ENCODE measurements at regions not wholly inside any gene's neighbourhood (a gene's known extent, or its start where the extent isn't known, plus 50 kb on each side); places are given as distances from the start of the nearest gene placed in this dataset.

DNA sequence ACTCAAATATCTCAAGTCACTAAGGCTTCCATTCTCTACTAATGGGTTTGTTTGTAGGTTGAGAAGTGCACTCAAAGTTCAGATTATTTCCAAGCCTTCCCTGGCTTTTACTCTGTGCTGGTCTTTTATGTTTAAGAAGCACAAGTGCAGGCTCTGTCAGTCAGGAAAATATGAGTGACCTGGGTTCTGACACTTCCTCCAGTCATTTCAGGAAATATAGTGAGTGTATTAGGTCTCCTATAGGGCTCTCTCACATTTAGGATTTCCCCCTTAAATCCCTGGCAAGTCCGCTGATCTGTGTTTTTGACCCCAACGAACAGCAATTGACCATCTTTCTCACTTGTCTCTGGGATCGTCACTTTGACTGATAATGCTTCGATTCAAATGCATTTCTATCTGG lies 210.2 kb downstream of the ARPP21 start:
- no peak for DNase-seq (ENCODE audit: extremely low spot score, unreplicated experiment)
- Mint-ChIP-seq H3K27me3 (peaks cover 8% of the 10 kb centered on the region), H3K36me3 (no peaks in the 10 kb centered on the region), H3K27ac (no peak overlapping the region), H3K4me1 (ENCODE audit: unreplicated experiment) (no peaks in the 10 kb centered on the region), H3K9me3 (no peaks in the 10 kb centered on the region), H3K4me3 (no peak overlapping the region)
- TF ChIP-seq, protein P1, sequence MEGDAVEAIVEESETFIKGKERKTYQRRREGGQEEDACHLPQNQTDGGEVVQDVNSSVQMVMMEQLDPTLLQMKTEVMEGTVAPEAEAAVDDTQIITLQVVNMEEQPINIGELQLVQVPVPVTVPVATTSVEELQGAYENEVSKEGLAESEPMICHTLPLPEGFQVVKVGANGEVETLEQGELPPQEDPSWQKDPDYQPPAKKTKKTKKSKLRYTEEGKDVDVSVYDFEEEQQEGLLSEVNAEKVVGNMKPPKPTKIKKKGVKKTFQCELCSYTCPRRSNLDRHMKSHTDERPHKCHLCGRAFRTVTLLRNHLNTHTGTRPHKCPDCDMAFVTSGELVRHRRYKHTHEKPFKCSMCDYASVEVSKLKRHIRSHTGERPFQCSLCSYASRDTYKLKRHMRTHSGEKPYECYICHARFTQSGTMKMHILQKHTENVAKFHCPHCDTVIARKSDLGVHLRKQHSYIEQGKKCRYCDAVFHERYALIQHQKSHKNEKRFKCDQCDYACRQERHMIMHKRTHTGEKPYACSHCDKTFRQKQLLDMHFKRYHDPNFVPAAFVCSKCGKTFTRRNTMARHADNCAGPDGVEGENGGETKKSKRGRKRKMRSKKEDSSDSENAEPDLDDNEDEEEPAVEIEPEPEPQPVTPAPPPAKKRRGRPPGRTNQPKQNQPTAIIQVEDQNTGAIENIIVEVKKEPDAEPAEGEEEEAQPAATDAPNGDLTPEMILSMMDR (conservative IDR thresholded peaks at IDR 0.05), result no peak

DNA sequence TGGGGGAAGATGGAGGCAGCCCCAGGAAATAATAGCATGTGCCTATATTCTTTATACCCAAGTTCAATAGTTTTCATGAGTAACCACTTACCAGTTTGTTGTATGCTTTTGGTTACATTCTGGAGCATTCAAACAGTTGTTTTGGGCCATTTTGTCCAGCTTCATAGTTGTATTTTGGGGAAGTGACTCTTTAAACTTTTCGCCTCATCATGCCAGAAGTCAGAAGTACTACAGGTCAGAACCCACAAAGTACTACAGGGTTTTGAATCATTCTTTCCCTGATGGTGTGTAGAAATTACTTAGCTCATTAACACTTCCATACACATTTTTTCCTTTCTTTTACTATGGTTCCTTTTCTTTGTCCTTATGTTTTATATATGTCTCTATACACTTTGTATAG lies 210.6 kb downstream of the ARPP21 start:
- Mint-ChIP-seq H3K4me3 (no peak overlapping the region), H3K27ac (no peak overlapping the region), H3K4me1 (ENCODE audit: unreplicated experiment) (no peaks in the 10 kb centered on the region), H3K27me3 (peaks cover 9% of the 10 kb centered on the region), H3K9me3 (no peaks in the 10 kb centered on the region), H3K36me3 (no peaks in the 10 kb centered on the region)
- no peak for DNase-seq (ENCODE audit: extremely low spot score, unreplicated experiment)
- TF ChIP-seq, protein P1 (conservative IDR thresholded peaks at IDR 0.05), result no peak

DNA sequence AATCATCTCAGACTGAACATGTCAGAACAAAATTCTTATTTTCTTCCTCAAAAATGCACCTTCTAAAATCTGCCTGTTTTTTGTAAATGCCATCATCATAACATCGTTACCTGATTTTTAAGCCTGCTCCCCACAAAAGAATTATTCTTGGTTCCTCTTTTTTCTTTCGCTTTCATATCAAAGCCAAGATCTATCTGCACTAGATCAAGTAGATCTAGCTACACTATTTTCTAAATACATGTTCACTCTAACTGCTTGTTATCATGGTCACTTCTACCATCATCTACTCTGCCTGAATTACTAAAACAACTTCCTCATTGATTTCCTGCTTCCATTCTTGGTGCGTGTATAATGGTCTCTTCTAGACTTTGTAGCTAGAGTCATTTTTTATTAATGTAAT lies 217.7 kb downstream of the ARPP21 start:
- Mint-ChIP-seq H3K4me1 (ENCODE audit: unreplicated experiment) (no peaks in the 10 kb centered on the region), H3K4me3 (no peak overlapping the region), H3K36me3 (no peaks in the 10 kb centered on the region)

DNA sequence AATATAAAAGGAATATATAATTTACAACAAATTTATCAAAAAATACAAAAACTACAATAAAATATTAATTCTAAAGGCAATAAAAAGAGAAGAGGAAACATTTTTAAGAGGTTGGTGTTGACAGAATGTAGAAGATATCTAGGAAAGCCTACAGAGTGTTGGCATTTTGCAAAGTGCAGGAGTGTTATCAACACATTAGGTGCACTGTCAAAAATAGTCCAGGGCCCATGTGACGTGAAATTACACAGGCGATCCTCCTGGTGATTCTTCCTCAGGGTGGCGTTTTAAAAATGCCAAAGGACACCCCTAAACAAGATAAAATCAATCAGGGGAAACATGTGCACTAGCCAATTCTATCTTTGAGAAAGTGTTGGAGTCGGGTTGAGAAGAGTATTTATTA lies 222.7 kb downstream of the ARPP21 start:
- Mint-ChIP-seq H3K27ac (no peak overlapping the region), H3K27me3 (peaks cover 11% of the 10 kb centered on the region), H3K36me3 (no peaks in the 10 kb centered on the region), H3K4me1 (ENCODE audit: unreplicated experiment) (no peaks in the 10 kb centered on the region), H3K9me3 (no peaks in the 10 kb centered on the region), H3K4me3 (no peak overlapping the region)
- no peak for DNase-seq (ENCODE audit: extremely low spot score, unreplicated experiment)
- TF ChIP-seq, protein P1 (conservative IDR thresholded peaks at IDR 0.05), result no peak

More for the DNA sequence above, 217.7 kb downstream of the ARPP21 start:
- Mint-ChIP-seq H3K27me3 (peaks cover 18% of the 10 kb centered on the region), H3K27ac (no peak overlapping the region), H3K9me3 (no peaks in the 10 kb centered on the region)
- TF ChIP-seq, protein P1 (conservative IDR thresholded peaks at IDR 0.05), result no peak
- DNase-seq (ENCODE audit: extremely low spot score, unreplicated experiment), result no peak

DNA sequence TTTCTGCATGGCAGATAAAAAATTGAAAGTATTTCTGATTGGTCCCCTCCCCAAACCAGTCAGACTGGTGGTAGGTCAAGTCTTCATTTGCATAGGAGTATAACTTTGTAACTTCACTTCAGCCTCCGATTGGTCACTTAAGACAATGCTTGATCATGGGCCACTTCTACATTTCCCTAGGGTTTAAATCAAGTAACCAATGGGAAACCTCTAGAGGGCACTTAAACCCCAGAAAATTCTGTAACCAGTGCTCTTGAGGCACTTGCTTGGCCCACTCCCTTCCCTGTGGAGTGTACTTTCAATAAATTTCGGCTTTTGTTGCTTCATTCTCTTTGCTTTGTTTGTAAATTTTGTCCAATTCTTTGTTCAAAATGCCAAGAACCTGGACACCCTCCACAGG lies 225.5 kb downstream of the ARPP21 start:
- Mint-ChIP-seq H3K4me1 (ENCODE audit: unreplicated experiment) (no peaks in the 10 kb centered on the region), H3K27me3 (peaks cover 5% of the 10 kb centered on the region), H3K9me3 (no peaks in the 10 kb centered on the region), H3K4me3 (no peak overlapping the region), H3K36me3 (no peaks in the 10 kb centered on the region), H3K27ac (no peak overlapping the region)
- TF ChIP-seq, protein P1 (conservative IDR thresholded peaks at IDR 0.05), result no peak
- no peak for DNase-seq (ENCODE audit: extremely low spot score, unreplicated experiment)

DNA sequence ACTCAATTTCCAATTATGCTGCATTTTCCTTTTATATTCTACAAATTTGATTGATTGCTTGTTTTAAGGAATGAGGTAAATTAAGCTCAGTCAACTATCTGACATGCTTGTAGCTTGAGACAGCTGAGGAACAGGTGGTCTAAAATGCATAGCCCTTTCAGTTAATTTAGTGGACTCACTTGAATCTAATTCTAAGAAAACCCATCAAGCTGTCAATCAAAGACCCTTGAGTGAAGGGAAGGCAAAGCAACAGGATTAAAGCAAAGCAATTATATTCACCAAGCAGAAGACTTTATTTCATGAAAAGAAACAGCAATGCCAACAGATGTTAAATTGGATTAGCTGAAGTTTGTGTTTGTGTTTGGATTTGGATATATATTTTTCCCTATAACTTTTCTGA lies 228.5 kb downstream of the ARPP21 start:
- Mint-ChIP-seq H3K4me1 (ENCODE audit: unreplicated experiment) (peaks cover 6% of the 10 kb centered on the region), H3K27ac (no peak overlapping the region), H3K4me3 (no peak overlapping the region), H3K36me3 (no peaks in the 10 kb centered on the region), H3K27me3 (peaks cover 5% of the 10 kb centered on the region), H3K9me3 (no peaks in the 10 kb centered on the region)
- TF ChIP-seq, protein P1 (conservative IDR thresholded peaks at IDR 0.05), result no peak
- no peak for DNase-seq (ENCODE audit: extremely low spot score, unreplicated experiment)
